HEK293 (cell line): ENCODE measurements at regions not wholly inside any gene's neighbourhood (a gene's known extent, or its start where the extent isn't known, plus 50 kb on each side); places are given as distances from the start of the nearest gene placed in this dataset.

Experiments used
- CTCF ChIA-PET: fragments of 350-600 bp; formaldehyde crosslinking; extraction: SDS; loops from one replicate; lab custom pipeline; 2021; ENCODE audit warnings: antibody characterized with exemption; lab: Yijun Ruan, JAX
- POLR2A ChIA-PET: fragments of 300-600 bp; formaldehyde crosslinking; extraction: SDS; loops from one replicate; lab custom pipeline; 2020; ENCODE audit warnings: antibody characterized with exemption, inconsistent platforms; lab: Yijun Ruan, JAX
- H3K27ac ChIP-seq: fragments of 200-500 bp; sonication (Bioruptor generic); 2 replicates; pipeline ENCODE4 v1.5.1; 2014; ENCODE audit warnings: low read depth, low read length, control low read depth, inconsistent platforms; ENCODE audit errors: extremely low read depth
- H3K36me3 ChIP-seq, 2 experiments: fragments of 200-500 bp in 1 of 2; sonication (Bioruptor generic) in 1 of 2; 1 replicate in 1 of 2; 2 replicates in 1 of 2; pipeline ENCODE4 v1.5.1; 2014 to 2017; ENCODE audit warnings: inconsistent platforms in 2 of 2, low read length in 2 of 2; ENCODE audit not compliant: control insufficient read depth in 2 of 2, insufficient read depth in 1 of 2
- H3K4me1 ChIP-seq: fragments of 200-500 bp; sonication (Bioruptor generic); 2 replicates; pipeline ENCODE4 v1.5.1; 2014; ENCODE audit warnings: mild to moderate bottlenecking, low read length, inconsistent platforms; ENCODE audit not compliant: control insufficient read depth, insufficient read depth
- H3K4me3 ChIP-seq: 2 replicates; pipeline ENCODE4 v1.5.1; 2011; ENCODE audit warnings: low read depth, mild to moderate bottlenecking, control low read depth, low read length, moderate library complexity
- H3K9me3 ChIP-seq: fragments of 200-500 bp; sonication (Bioruptor generic); 2 replicates; pipeline ENCODE4 v1.5.1; 2014; ENCODE audit warnings: low read depth, low read length, inconsistent platforms; ENCODE audit not compliant: control insufficient read depth, insufficient read depth
- FEZF1 ChIP-seq: fragments of 450-650 bp; formaldehyde crosslinking; IDR thresholded peaks from 2 replicates; pipeline ENCODE4 v1.5.1; 2016; ENCODE audit warnings: missing biosample characterization, missing genetic modification characterization
- GLI4 ChIP-seq: fragments of 450-650 bp; formaldehyde crosslinking; IDR thresholded peaks from 2 replicates; pipeline ENCODE4 v1.5.1; 2016; ENCODE audit warnings: missing biosample characterization, missing genetic modification characterization
- KLF7 ChIP-seq: fragments of 450-650 bp; formaldehyde crosslinking; IDR thresholded peaks from 2 replicates; pipeline ENCODE4 v1.5.1; 2016; ENCODE audit warnings: missing biosample characterization, missing genetic modification characterization, borderline replicate concordance
- KLF9 ChIP-seq: fragments of 450-650 bp; formaldehyde crosslinking; IDR thresholded peaks from 2 replicates; pipeline ENCODE4 v1.5.1; 2016; ENCODE audit warnings: missing biosample characterization, missing genetic modification characterization, low read depth
- TSHZ1 ChIP-seq: fragments of 450-650 bp; formaldehyde crosslinking; IDR thresholded peaks from 2 replicates; pipeline ENCODE4 v1.5.1; 2016; ENCODE audit warnings: missing biosample characterization, missing genetic modification characterization, borderline replicate concordance
- WT1 ChIP-seq: fragments of 450-650 bp; formaldehyde crosslinking; IDR thresholded peaks from 2 replicates; pipeline ENCODE4 v1.5.1; 2016; ENCODE audit warnings: missing biosample characterization, missing genetic modification characterization
- ZBTB21 ChIP-seq: fragments of 450-650 bp; formaldehyde crosslinking; IDR thresholded peaks from 2 replicates; pipeline ENCODE4 v1.5.1; 2017; ENCODE audit warnings: missing biosample characterization, missing genetic modification characterization
- ZBTB48 ChIP-seq: fragments of 450-650 bp; formaldehyde crosslinking; IDR thresholded peaks from 2 replicates; pipeline ENCODE4 v1.5.1; 2016; ENCODE audit warnings: missing biosample characterization, missing genetic modification characterization
- ZNF148 ChIP-seq: fragments of 450-650 bp; formaldehyde crosslinking; IDR thresholded peaks from 2 replicates; pipeline ENCODE4 v1.5.0; 2017; ENCODE audit warnings: missing biosample characterization, missing genetic modification characterization, borderline replicate concordance
- ZNF155 ChIP-seq: fragments of 450-650 bp; formaldehyde crosslinking; IDR thresholded peaks from 2 replicates; pipeline ENCODE4 v1.5.1; 2016; ENCODE audit warnings: missing biosample characterization, missing genetic modification characterization
- ZNF169 ChIP-seq: fragments of 450-650 bp; formaldehyde crosslinking; IDR thresholded peaks from 2 replicates; pipeline ENCODE4 v1.5.1; 2016; ENCODE audit warnings: missing biosample characterization, missing genetic modification characterization
- ZNF19 ChIP-seq: fragments of 450-650 bp; formaldehyde crosslinking; IDR thresholded peaks from 2 replicates; pipeline ENCODE4; 2016; ENCODE audit warnings: missing biosample characterization, missing genetic modification characterization, low read depth
- ZNF324 ChIP-seq: fragments of 450-650 bp; formaldehyde crosslinking; IDR thresholded peaks from 2 replicates; pipeline ENCODE4 v1.5.1; 2016; ENCODE audit warnings: missing biosample characterization, missing genetic modification characterization
- ZNF426 ChIP-seq: fragments of 450-650 bp; formaldehyde crosslinking; IDR thresholded peaks from 2 replicates; pipeline ENCODE4 v1.5.1; 2017; ENCODE audit warnings: missing biosample characterization, missing genetic modification characterization, mild to moderate bottlenecking, inconsistent platforms, moderate library complexity
- ZNF610 ChIP-seq: fragments of 450-650 bp; formaldehyde crosslinking; IDR thresholded peaks from 2 replicates; pipeline ENCODE4 v1.5.1; 2016; ENCODE audit warnings: missing biosample characterization, missing genetic modification characterization, borderline replicate concordance
- ZNF624 ChIP-seq: fragments of 450-650 bp; formaldehyde crosslinking; IDR thresholded peaks from 2 replicates; pipeline ENCODE4 v1.5.1; 2017; ENCODE audit warnings: missing biosample characterization, missing genetic modification characterization
- ZNF837 ChIP-seq: fragments of 450-650 bp; formaldehyde crosslinking; IDR thresholded peaks from 2 replicates; pipeline ENCODE4 v1.5.1; 2016; ENCODE audit warnings: missing biosample characterization, missing genetic modification characterization
- TF ChIP-seq, protein P1 (sequence below): fragments of 450-650 bp; IDR thresholded peaks from 2 replicates; pipeline ENCODE4 v1.5.1; 2018; ENCODE audit warnings: missing biosample characterization, mild to moderate bottlenecking, missing genetic modification characterization
- TF ChIP-seq, protein P2 (sequence below): fragments of 450-650 bp; formaldehyde crosslinking; IDR thresholded peaks from 2 replicates; pipeline ENCODE4 v1.5.1; 2016; ENCODE audit warnings: missing biosample characterization, missing genetic modification characterization

- POLR2A ChIA-PET = no interaction called here
- Histone ChIP-seq H3K4me3 (no peak overlapping the region), H3K4me1 (no peaks in the 10 kb centered on the region)
- no peak for TF ChIP-seq KLF9 (tag by site-specific recombination)
- no peak for TF ChIP-seq ZNF148 (tag by site-specific recombination)
- no peak for TF ChIP-seq ZNF169 (tag by site-specific recombination)
- TF ChIP-seq, all 188 proteins: peak for 0
- Histone ChIP-seq H3K9me3 (no peaks in the 10 kb centered on the region), H3K27ac (no peak overlapping the region), H3K36me3 (no peaks in the 10 kb centered on the region)
- CTCF ChIA-PET = interaction anchor here (0.5 to 0.7 kb wide), 2 partner anchors 140 to 543 kb away, joined by 3 to 4 read pairs; no protein-coding TSS in a partner anchor
Measured at GRCh38 chr3:147960786-147961185, 551.6 kb downstream of the ZIC1 start.

DNA sequence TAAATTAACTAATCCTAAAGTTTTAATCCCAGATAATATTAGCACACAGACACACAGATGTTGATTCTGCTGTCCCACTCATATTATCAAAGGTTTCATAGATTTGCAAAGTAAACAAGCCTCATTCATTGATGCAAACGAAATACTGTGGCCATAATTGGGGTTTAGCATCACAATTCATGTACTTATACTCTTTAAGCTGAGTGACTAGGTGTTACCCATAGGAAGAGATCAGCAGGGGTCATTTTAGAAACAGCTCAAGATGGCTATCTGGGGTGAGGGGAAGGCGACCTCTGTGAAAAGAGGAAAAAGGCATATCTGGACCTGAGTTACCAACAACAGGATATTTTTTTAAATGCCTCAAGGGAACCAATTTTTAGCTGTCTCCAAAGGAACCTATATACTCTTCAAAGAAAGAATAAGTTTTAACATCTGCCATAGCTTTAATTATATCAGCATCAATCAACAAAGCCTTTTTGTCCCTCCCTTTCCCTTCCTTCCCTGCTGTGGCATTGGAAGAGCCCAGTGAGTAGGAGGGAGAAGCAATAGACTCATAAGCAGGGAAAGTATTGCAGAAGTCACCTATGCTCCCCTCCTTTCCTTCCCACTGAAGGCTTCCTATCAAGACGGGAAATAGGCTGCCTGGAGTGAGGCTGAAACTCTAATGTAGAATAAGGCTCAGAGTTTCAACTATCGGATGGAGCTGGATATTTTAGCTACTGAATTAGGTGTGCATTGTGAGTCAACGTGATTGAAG lies 553.4 kb downstream of the ZIC1 start:
- CTCF ChIA-PET = no interaction called here
- POLR2A ChIA-PET = no interaction called here
- no peak overlapping the region for H3K27ac ChIP-seq
- no peaks in the 10 kb centered on the region for H3K4me1 ChIP-seq
- TF ChIP-seq WT1 (tag by site-specific recombination) (no peak), ZNF610 (no peak), FEZF1 (tag by site-specific recombination) (no peak)
- no peaks in the 10 kb centered on the region for H3K9me3 ChIP-seq
- no peaks in the 10 kb centered on the region for H3K36me3 ChIP-seq
- no peak overlapping the region for H3K4me3 ChIP-seq

DNA sequence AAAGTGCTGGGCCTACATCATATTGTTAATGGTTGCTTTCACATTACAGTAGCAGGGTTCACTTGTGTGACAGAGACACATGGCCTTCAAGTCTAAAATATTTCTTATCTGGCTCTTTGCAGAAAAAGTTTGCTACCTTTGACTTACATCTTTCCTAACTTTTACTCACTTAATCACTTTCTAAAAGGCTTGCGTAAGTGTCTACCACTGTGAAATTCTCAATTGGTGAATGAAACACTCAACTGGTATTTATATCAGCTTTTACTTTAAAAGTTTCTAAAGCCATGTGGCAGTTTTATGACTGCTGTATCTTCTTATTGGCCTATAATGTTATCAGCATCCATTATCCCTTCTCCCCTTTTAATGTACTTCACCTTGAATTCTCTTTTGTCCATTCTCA lies 554.5 kb downstream of the ZIC1 start:
- TF ChIP-seq ZBTB21 = no peak
- no peak for TF ChIP-seq ZNF19 (tag by site-specific recombination)
- TF ChIP-seq ZNF324 (tag by site-specific recombination) = no peak

DNA sequence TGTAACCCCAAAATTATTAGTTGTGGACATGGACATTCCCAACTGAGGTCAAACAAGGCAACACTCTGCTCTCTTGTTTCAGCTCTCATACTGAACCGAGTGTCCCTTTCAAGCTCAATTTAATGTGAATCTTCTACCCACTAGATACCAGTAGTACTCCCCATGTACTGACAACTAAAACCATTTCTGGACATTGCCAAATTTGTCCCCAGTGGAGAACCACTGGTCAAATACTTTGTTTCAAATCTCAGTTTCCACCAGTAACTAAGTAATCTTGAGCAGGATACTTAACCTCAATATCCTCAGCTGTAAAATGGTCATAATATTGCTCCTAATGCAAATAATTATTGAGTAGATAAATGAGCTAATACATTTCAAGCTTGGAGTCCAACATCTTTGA lies 566.0 kb downstream of the ZIC1 start:
- H3K27ac ChIP-seq = no peak overlapping the region
- POLR2A ChIA-PET = no interaction called here
- no peaks in the 10 kb centered on the region for H3K36me3 ChIP-seq
- H3K9me3 ChIP-seq = no peaks in the 10 kb centered on the region
- CTCF ChIA-PET = no interaction called here
- no peak overlapping the region for H3K4me3 ChIP-seq
- H3K4me1 ChIP-seq = no peaks in the 10 kb centered on the region
- no peak for TF ChIP-seq ZNF426 (tag by site-specific recombination)
- TF ChIP-seq KLF7 (tag by site-specific recombination) = no peak
- no peak for TF ChIP-seq GLI4
- TF ChIP-seq ZNF624 (tag by site-specific recombination) = no peak
- no peak for TF ChIP-seq ZBTB48
- TF ChIP-seq, protein P1, sequence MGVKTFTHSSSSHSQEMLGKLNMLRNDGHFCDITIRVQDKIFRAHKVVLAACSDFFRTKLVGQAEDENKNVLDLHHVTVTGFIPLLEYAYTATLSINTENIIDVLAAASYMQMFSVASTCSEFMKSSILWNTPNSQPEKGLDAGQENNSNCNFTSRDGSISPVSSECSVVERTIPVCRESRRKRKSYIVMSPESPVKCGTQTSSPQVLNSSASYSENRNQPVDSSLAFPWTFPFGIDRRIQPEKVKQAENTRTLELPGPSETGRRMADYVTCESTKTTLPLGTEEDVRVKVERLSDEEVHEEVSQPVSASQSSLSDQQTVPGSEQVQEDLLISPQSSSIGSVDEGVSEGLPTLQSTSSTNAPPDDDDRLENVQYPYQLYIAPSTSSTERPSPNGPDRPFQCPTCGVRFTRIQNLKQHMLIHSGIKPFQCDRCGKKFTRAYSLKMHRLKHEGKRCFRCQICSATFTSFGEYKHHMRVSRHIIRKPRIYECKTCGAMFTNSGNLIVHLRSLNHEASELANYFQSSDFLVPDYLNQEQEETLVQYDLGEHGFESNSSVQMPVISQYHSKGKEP (tag by site-specific recombination) = no peak
- TF ChIP-seq, protein P2, sequence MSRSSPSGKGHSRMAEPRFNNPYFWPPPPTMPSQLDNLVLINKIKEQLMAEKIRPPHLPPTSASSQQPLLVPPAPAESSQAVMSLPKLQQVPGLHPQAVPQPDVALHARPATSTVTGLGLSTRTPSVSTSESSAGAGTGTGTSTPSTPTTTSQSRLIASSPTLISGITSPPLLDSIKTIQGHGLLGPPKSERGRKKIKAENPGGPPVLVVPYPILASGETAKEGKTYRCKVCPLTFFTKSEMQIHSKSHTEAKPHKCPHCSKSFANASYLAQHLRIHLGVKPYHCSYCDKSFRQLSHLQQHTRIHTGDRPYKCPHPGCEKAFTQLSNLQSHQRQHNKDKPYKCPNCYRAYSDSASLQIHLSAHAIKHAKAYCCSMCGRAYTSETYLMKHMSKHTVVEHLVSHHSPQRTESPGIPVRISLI (tag by site-specific recombination) = no peak
- TF ChIP-seq ZNF837 (tag by site-specific recombination) = no peak
- TF ChIP-seq ZNF155 (tag by site-specific recombination) = no peak
- TF ChIP-seq TSHZ1 = no peak

More for the DNA sequence above, 554.5 kb downstream of the ZIC1 start:
- Histone ChIP-seq H3K4me3 (no peak overlapping the region), H3K36me3 (no peaks in the 10 kb centered on the region), H3K9me3 (no peaks in the 10 kb centered on the region), H3K27ac (no peak overlapping the region), H3K4me1 (no peaks in the 10 kb centered on the region)
- ChIA-PET POLR2A (no interaction called here), CTCF (interaction anchor here (0.6 kb wide), 1 partner anchor 102 kb away, joined by 3 read pairs; no protein-coding TSS in a partner anchor)
